BLaER1 (cell line): ENCODE measurements at regions not wholly inside any gene's neighbourhood (a gene's known extent, or its start where the extent isn't known, plus 50 kb on each side); places are given as distances from the start of the nearest gene placed in this dataset.
A peak's percentile ranks its signal among the peaks of the same experiment; 100 is the strongest.

Experiments used
- H3K27ac ChIP-seq: shearing (Covaris generic); formaldehyde crosslinking; 2 replicates; pipeline ENCODE4 v1.8.1; 2022
- H3K27me3 ChIP-seq: shearing (Covaris generic); formaldehyde crosslinking; 2 replicates; pipeline ENCODE4 v1.8.1; 2022
- H3K36me3 ChIP-seq: shearing (Covaris generic); formaldehyde crosslinking; 2 replicates; pipeline ENCODE4 v1.8.1; 2022
- H3K4me1 ChIP-seq: shearing (Covaris generic); formaldehyde crosslinking; 2 replicates; pipeline ENCODE4 v1.8.1; 2022
- H3K4me2 ChIP-seq: shearing (Covaris generic); formaldehyde crosslinking; 2 replicates; pipeline ENCODE4 v1.8.1; 2022
- H3K4me3 ChIP-seq: shearing (Covaris generic); formaldehyde crosslinking; 2 replicates; pipeline ENCODE4 v1.8.1; 2022
- H3K9ac ChIP-seq: shearing (Covaris generic); formaldehyde crosslinking; 2 replicates; pipeline ENCODE4 v1.8.1; 2022
- H3K9me3 ChIP-seq: shearing (Covaris generic); formaldehyde crosslinking; 2 replicates; pipeline ENCODE4 v1.8.1; 2022
- H4K20me1 ChIP-seq: shearing (Covaris generic); formaldehyde crosslinking; 2 replicates; pipeline ENCODE4 v1.8.1; 2022
- Cebpa-rat ChIP-seq: shearing (Covaris generic); IDR thresholded peaks from 2 replicates; pipeline ENCODE4 v1.8.1; 2022

- Histone ChIP-seq H3K27me3 (no peaks in the 10 kb centered on the region), H4K20me1 (no peaks in the 10 kb centered on the region), H3K9me3 (no peaks in the 10 kb centered on the region), H3K4me2 (no peak overlapping the region), H3K9ac (no peak overlapping the region), H3K27ac (no peak overlapping the region), H3K4me3 (no peak overlapping the region), H3K36me3 (no peaks in the 10 kb centered on the region), H3K4me1 (no peaks in the 10 kb centered on the region)
- no peak for TF ChIP-seq Cebpa-rat
Observed at GRCh38 chr4:179871726-179872125, 2371.5 kb upstream of the TENM3 start.

GRCh38 chr4:179872755-179873154 is 2370.4 kb upstream of the TENM3 start:
- Histone ChIP-seq H3K36me3 (no peaks in the 10 kb centered on the region), H3K27ac (no peak overlapping the region), H3K4me3 (no peak overlapping the region), H4K20me1 (no peaks in the 10 kb centered on the region), H3K9ac (no peak overlapping the region), H3K4me2 (no peak overlapping the region), H3K9me3 (no peaks in the 10 kb centered on the region), H3K4me1 (no peaks in the 10 kb centered on the region), H3K27me3 (no peaks in the 10 kb centered on the region)
- TF ChIP-seq Cebpa-rat = no peak

- no peak overlapping the region for H3K4me3 ChIP-seq
- no peak for TF ChIP-seq Cebpa-rat
- no peak overlapping the region for H3K27ac ChIP-seq
- H4K20me1 ChIP-seq = no peaks in the 10 kb centered on the region
- no peaks in the 10 kb centered on the region for H3K4me1 ChIP-seq
- H3K36me3 ChIP-seq = no peaks in the 10 kb centered on the region
- no peak overlapping the region for H3K4me2 ChIP-seq
- H3K9ac ChIP-seq = no peak overlapping the region
- no peaks in the 10 kb centered on the region for H3K27me3 ChIP-seq
- H3K9me3 ChIP-seq = no peaks in the 10 kb centered on the region
Observed at GRCh38 chr4:179880756-179881155, 2362.4 kb upstream of the TENM3 start.

- Histone ChIP-seq H3K27ac (no peak overlapping the region), H3K9me3 (no peaks in the 10 kb centered on the region), H3K9ac (no peak overlapping the region), H3K4me3 (no peak overlapping the region), H3K27me3 (no peaks in the 10 kb centered on the region), H3K4me1 (no peaks in the 10 kb centered on the region), H4K20me1 (no peaks in the 10 kb centered on the region), H3K36me3 (no peaks in the 10 kb centered on the region), H3K4me2 (no peak overlapping the region)
- TF ChIP-seq Cebpa-rat = no peak
Observed at GRCh38 chr4:179894066-179894778, 2349.0 kb upstream of the TENM3 start.

GRCh38 chr4:179919587-179919986 is 2323.6 kb upstream of the TENM3 start:
- H3K36me3 ChIP-seq = no peaks in the 10 kb centered on the region
- no peaks in the 10 kb centered on the region for H3K27me3 ChIP-seq
- no peaks in the 10 kb centered on the region for H4K20me1 ChIP-seq
- H3K4me2 ChIP-seq = no peak overlapping the region
- no peak overlapping the region for H3K9ac ChIP-seq
- H3K4me3 ChIP-seq = no peak overlapping the region
- no peaks in the 10 kb centered on the region for H3K9me3 ChIP-seq
- H3K4me1 ChIP-seq = no peaks in the 10 kb centered on the region
- TF ChIP-seq Cebpa-rat = no peak
- H3K27ac ChIP-seq = no peak overlapping the region

- no peaks in the 10 kb centered on the region for H3K27me3 ChIP-seq
- no peak overlapping the region for H3K9ac ChIP-seq
- no peak overlapping the region for H3K4me2 ChIP-seq
- no peaks in the 10 kb centered on the region for H4K20me1 ChIP-seq
- TF ChIP-seq Cebpa-rat = no peak
- no peak overlapping the region for H3K27ac ChIP-seq
- H3K9me3 ChIP-seq = no peaks in the 10 kb centered on the region
- no peaks in the 10 kb centered on the region for H3K4me1 ChIP-seq
- H3K36me3 ChIP-seq = no peaks in the 10 kb centered on the region
- no peak overlapping the region for H3K4me3 ChIP-seq
Observed at GRCh38 chr4:179927473-179927872, 2315.7 kb upstream of the TENM3 start.

- Histone ChIP-seq H4K20me1 (no peaks in the 10 kb centered on the region), H3K4me1 (peaks cover 13% of the 10 kb centered on the region), H3K4me2 (peak overlapping the region; percentile 11), H3K4me3 (no peak overlapping the region), H3K9ac (no peak overlapping the region), H3K9me3 (peaks cover 8% of the 10 kb centered on the region; the same call in 1 of the 2 replicates), H3K27me3 (no peaks in the 10 kb centered on the region), H3K36me3 (no peaks in the 10 kb centered on the region), H3K27ac (no peak overlapping the region)
- TF ChIP-seq Cebpa-rat = no peak
Observed at GRCh38 chr4:179941911-179942310, 2301.3 kb upstream of the TENM3 start.

- TF ChIP-seq Cebpa-rat = no peak
- Histone ChIP-seq H3K4me3 (no peak overlapping the region), H3K27ac (no peak overlapping the region), H3K4me2 (no peak overlapping the region), H3K9ac (no peak overlapping the region), H4K20me1 (no peaks in the 10 kb centered on the region), H3K27me3 (no peaks in the 10 kb centered on the region), H3K4me1 (no peaks in the 10 kb centered on the region), H3K36me3 (no peaks in the 10 kb centered on the region), H3K9me3 (no peaks in the 10 kb centered on the region)
Observed at GRCh38 chr4:179976777-179977176, 2266.4 kb upstream of the TENM3 start.

- Histone ChIP-seq H3K4me1 (no peaks in the 10 kb centered on the region), H3K27ac (no peak overlapping the region), H4K20me1 (no peaks in the 10 kb centered on the region), H3K9me3 (no peaks in the 10 kb centered on the region), H3K27me3 (no peaks in the 10 kb centered on the region), H3K4me3 (no peak overlapping the region), H3K36me3 (no peaks in the 10 kb centered on the region), H3K4me2 (no peak overlapping the region), H3K9ac (no peak overlapping the region)
- no peak for TF ChIP-seq Cebpa-rat
Observed at GRCh38 chr4:179977378-179977777, 2265.8 kb upstream of the TENM3 start.

- Histone ChIP-seq H3K27ac (no peak overlapping the region), H3K9ac (no peak overlapping the region), H4K20me1 (no peaks in the 10 kb centered on the region), H3K9me3 (no peaks in the 10 kb centered on the region), H3K36me3 (no peaks in the 10 kb centered on the region), H3K4me3 (no peak overlapping the region), H3K4me2 (no peak overlapping the region), H3K4me1 (no peaks in the 10 kb centered on the region), H3K27me3 (no peaks in the 10 kb centered on the region)
- TF ChIP-seq Cebpa-rat = no peak
Observed at GRCh38 chr4:179981161-179981560, 2262.0 kb upstream of the TENM3 start.

GRCh38 chr4:179989975-179990374 is 2253.2 kb upstream of the TENM3 start:
- Histone ChIP-seq H3K9ac (no peak overlapping the region), H3K9me3 (peaks cover 3% of the 10 kb centered on the region; the same call in 1 of the 2 replicates), H3K36me3 (no peaks in the 10 kb centered on the region), H3K27ac (no peak overlapping the region; the same call in 1 of the 2 replicates), H3K4me1 (peaks cover 17% of the 10 kb centered on the region), H3K27me3 (no peaks in the 10 kb centered on the region), H3K4me2 (peak overlapping the region; percentile 50), H3K4me3 (no peak overlapping the region), H4K20me1 (no peaks in the 10 kb centered on the region)
- TF ChIP-seq Cebpa-rat = no peak
